K562 (cell line): ENCODE measurements at regions not wholly inside any gene's neighbourhood (a gene's known extent, or its start where the extent isn't known, plus 50 kb on each side); places are given as distances from the start of the nearest gene placed in this dataset.

Experiments used
- ATAC-seq: fragments of 200-7000 bp; cut with Tn5 transposase; 3 replicates; pipeline ENCODE4 v1.9.1; 2020; ENCODE audit warnings: moderate library complexity
- BruUV-seq: library from RNA; stranded (reverse); fragments of 400-500 nt; replicated peaks from 2 replicates; lab custom pipeline; 2021; lab: Mats Ljungman, UMichigan
- CTCF ChIA-PET: fragments of 300-600 bp; formaldehyde crosslinking; extraction: SDS; loops from one replicate; lab custom pipeline; 2021; ENCODE audit warnings: low intra/inter-chr PET ratio; lab: Yijun Ruan, JAX
- POLR2A ChIA-PET: fragments of 300-600, 350-650 bp; sonication (Branson Sonifier 250); formaldehyde crosslinking; extraction: SDS; loops from one replicate; lab custom pipeline; 2021; ENCODE audit warnings: antibody characterized with exemption, inconsistent platforms; lab: Yijun Ruan, JAX
- DNase-seq, 4 experiments: peaks; one replicate each; pipeline versions ENCODE4 v3.0.0 to v3.0.0-alpha.2; 2011 to 2018; ENCODE audit warnings: low spot score in 3 of 4, mixed read lengths in 3 of 4; ENCODE audit errors: extremely low read depth in 1 of 4
- FAIRE-seq: peaks from 2 replicates; lab custom pipeline; 2011; peaks lifted over from hg19 to GRCh38; lab: Jason Lieb, UNC
- H2AFZ ChIP-seq: 2 replicates; pipeline ENCODE4 v1.6.0; 2011; ENCODE audit warnings: low read depth, low read length, control low read depth, inconsistent platforms
- H3K27ac ChIP-seq: fragments of 200-600 bp; 3 replicates; pipeline ENCODE4 v1.8.0; 2011; ENCODE audit warnings: low read depth, mild to moderate bottlenecking, control low read depth, inconsistent platforms, low read length, moderate library complexity, mixed read lengths; ENCODE audit errors: extremely low read depth
- H3K27me3 ChIP-seq, 2 experiments: fragments of 300-600 bp in 1 of 2; 2 replicates in 1 of 2; 3 replicates in 1 of 2; pipeline versions ENCODE4 v1.6.0 to v1.8.0; 2011; ENCODE audit warnings: inconsistent platforms in 2 of 2, low read length in 2 of 2, mild to moderate bottlenecking in 1 of 2, mixed read lengths in 1 of 2, moderate library complexity in 1 of 2; ENCODE audit not compliant: control insufficient read depth in 2 of 2, insufficient read depth in 2 of 2
- H3K36me3 ChIP-seq: fragments of 300-600 bp; 3 replicates; pipeline ENCODE4 v1.8.0; 2011; ENCODE audit warnings: mild to moderate bottlenecking, low read length, inconsistent platforms; ENCODE audit not compliant: control insufficient read depth, insufficient read depth
- H3K4me1 ChIP-seq, 2 experiments: fragments of 200-600 bp in 1 of 2; replicated peaks in 1 of 2; 2 replicates in 1 of 2; 3 replicates in 1 of 2; pipeline versions ENCODE4 v1.5.1 to v1.8.0; 2011; ENCODE audit warnings: inconsistent platforms in 2 of 2, low read length in 2 of 2, mild to moderate bottlenecking in 1 of 2, mixed read lengths in 1 of 2, moderate library complexity in 1 of 2; ENCODE audit not compliant: control insufficient read depth in 2 of 2, insufficient read depth in 2 of 2
- H3K4me2 ChIP-seq: 2 replicates; pipeline ENCODE4 v1.6.1; 2011; ENCODE audit warnings: low read length, control low read depth, inconsistent platforms, mixed read lengths; ENCODE audit not compliant: insufficient read depth
- H3K4me3 ChIP-seq: fragments of 200-600 bp; sonication (generic), shearing (Covaris generic); 2 replicates; pipeline ENCODE4 v1.5.1; 2016; ENCODE audit warnings: control low read depth, inconsistent platforms
- H3K79me2 ChIP-seq: fragments of 200-600 bp; 3 replicates; pipeline ENCODE4 v1.8.0; 2011; ENCODE audit warnings: low read length, inconsistent platforms; ENCODE audit not compliant: control insufficient read depth, insufficient read depth
- H3K9ac ChIP-seq, 2 experiments: 2 replicates each; pipeline versions ENCODE4 v1.6.0 to v1.6.1; 2011; ENCODE audit warnings: low read depth in 2 of 2, low read length in 2 of 2, control low read depth in 1 of 2, inconsistent platforms in 1 of 2, mild to moderate bottlenecking in 1 of 2, mixed read lengths in 1 of 2; ENCODE audit not compliant: insufficient read depth in 1 of 2
- H3K9me1 ChIP-seq: one replicate; pipeline ENCODE4 v1.6.0; 2011; ENCODE audit warnings: inconsistent platforms, mild to moderate bottlenecking, low read length, moderate library complexity; ENCODE audit not compliant: control insufficient read depth, insufficient read depth
- H3K9me3 ChIP-seq: replicated peaks from 2 replicates; pipeline ENCODE4 v1.5.1; 2011; ENCODE audit warnings: low read depth, low read length, inconsistent platforms; ENCODE audit not compliant: control insufficient read depth, insufficient read depth
- H4K20me1 ChIP-seq: replicated peaks from 2 replicates; pipeline ENCODE4 v1.6.1; 2011; ENCODE audit warnings: low read length, inconsistent platforms, mixed read lengths; ENCODE audit not compliant: control insufficient read depth, insufficient read depth
- CBX2 ChIP-seq: fragments of 200-600 bp; sonication (generic); IDR thresholded peaks from one replicate; pipeline ENCODE4 v1.6.1; 2012; ENCODE audit warnings: mild to moderate bottlenecking, low read length, inconsistent platforms; ENCODE audit not compliant: insufficient read depth, poor library complexity, severe bottlenecking
- CHD4 ChIP-seq: fragments of 200-600 bp; sonication (generic); IDR thresholded peaks from 3 replicates; pipeline ENCODE4 v1.6.1; 2012; ENCODE audit warnings: low read depth, mild to moderate bottlenecking, mixed read lengths, low read length, inconsistent platforms; ENCODE audit not compliant: insufficient read depth, insufficient replicate concordance, poor library complexity, severe bottlenecking
- FUS ChIP-seq: fragments of 200-400 bp; formaldehyde crosslinking; optimal IDR thresholded peaks from 2 replicates; pipeline ENCODE3; 2017; ENCODE audit warnings: low read depth, low read length
- MYC ChIP-seq, 2 experiments: fragments of 250-450 bp in 1 of 2; sonication (Bioruptor Pico) in 1 of 2; IDR thresholded peaks; 2 replicates each; pipeline versions ENCODE4 v1.5.1 to v1.6.1; 2012 to 2021; ENCODE audit warnings: low read depth in 2 of 2, borderline replicate concordance in 1 of 2, improper control_type of control experiment in 1 of 2, low read length in 1 of 2, mild to moderate bottlenecking in 1 of 2, moderate library complexity in 1 of 2
- PCBP2 ChIP-seq: fragments of 200-400 bp; formaldehyde crosslinking; IDR thresholded peaks from 2 replicates; pipeline ENCODE4 v1.6.1; 2018; ENCODE audit warnings: low read length, low read depth, mild to moderate bottlenecking, moderate library complexity; ENCODE audit not compliant: poor library complexity, severe bottlenecking
- PRDM10 ChIP-seq: fragments of 450-650 bp; IDR thresholded peaks from 2 replicates; pipeline ENCODE4 v1.6.1; 2018; ENCODE audit not compliant: partially characterized antibody
- RBFOX2 ChIP-seq: fragments of 200-400 bp; formaldehyde crosslinking; IDR thresholded peaks from 2 replicates; pipeline ENCODE4 v1.6.1; 2017; ENCODE audit warnings: low read depth, mild to moderate bottlenecking, low read length, moderate library complexity
- RNF2 ChIP-seq: sonication (generic); IDR thresholded peaks from 2 replicates; pipeline ENCODE4 v1.6.1; 2016
- SETDB1 ChIP-seq: IDR thresholded peaks from one replicate; pipeline ENCODE4 v1.6.1; 2012; ENCODE audit warnings: low read length, control low read depth, inconsistent platforms
- SNIP1 ChIP-seq: fragments of 450-650 bp; IDR thresholded peaks from 2 replicates; pipeline ENCODE4 v1.7.1; 2017; ENCODE audit warnings: low read depth, mild to moderate bottlenecking
- ZNF644 ChIP-seq: fragments of 200-800 bp; sonication (Bioruptor generic); IDR thresholded peaks from 2 replicates; pipeline ENCODE4 v1.6.1; 2016; ENCODE audit warnings: low read depth, missing genetic modification characterization, missing compliant biosample characterization
- in situ Hi-C: fragments of 300-500 bp; cut with MboI; formaldehyde crosslinking; loops from 4 replicates; pipeline ENCODE4 v1.15.0; 2018; ENCODE audit warnings: inconsistent platforms, mixed read lengths
- intact Hi-C: fragments of 100-400 bp; cut with micrococcal nuclease; formaldehyde crosslinking; loops from 2 replicates; pipeline ENCODE4 v1.14.2; 2022
- TF ChIP-seq, protein P1 (sequence below): fragments of 450-650 bp; IDR thresholded peaks from 2 replicates; pipeline ENCODE4 v1.6.1; 2016; ENCODE audit warnings: missing biosample characterization, missing genetic modification characterization
- TF ChIP-seq, protein P2 (sequence below): fragments of 250-450 bp; sonication (Bioruptor Pico); IDR thresholded peaks from 2 replicates; pipeline ENCODE4 v1.5.1; 2021; ENCODE audit warnings: mild to moderate bottlenecking
- TF ChIP-seq, protein P3 (sequence below): IDR thresholded peaks from 3 replicates; pipeline ENCODE4 v1.6.1; 2011; ENCODE audit warnings: borderline replicate concordance, mild to moderate bottlenecking; ENCODE audit not compliant: insufficient read length, insufficient read depth
- TF ChIP-seq, protein P4 (sequence below): fragments of 250-450 bp; sonication (Bioruptor Pico); IDR thresholded peaks from 2 replicates; pipeline ENCODE4 v1.8.0; 2022; ENCODE audit warnings: moderate library complexity, mild to moderate bottlenecking, inconsistent platforms

DNA sequence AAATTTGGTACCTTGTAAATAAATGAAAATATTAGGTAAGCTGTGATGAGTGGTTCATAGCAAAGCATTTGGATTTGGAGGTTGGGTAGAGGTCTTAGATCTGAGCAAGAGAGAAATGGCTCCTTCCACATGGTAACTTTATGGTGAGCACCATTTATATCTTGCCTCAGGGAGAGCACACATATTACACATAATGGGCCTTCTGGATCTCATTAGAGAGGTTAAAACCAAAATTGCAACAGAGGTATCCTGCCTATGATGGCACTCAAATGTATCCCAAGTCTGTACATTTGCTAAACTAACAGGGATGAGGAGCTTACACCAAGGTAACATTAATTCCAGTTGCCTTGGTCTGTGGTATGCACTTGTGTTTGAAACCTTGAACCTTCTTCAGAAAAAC lies 87.1 kb upstream of the PUDP start:
- intact Hi-C loops: no loop called here
- no peaks in the 10 kb centered on the region for H3K36me3 ChIP-seq
- ChIA-PET CTCF (no interaction called here), POLR2A (interaction anchor here (0.7 kb wide), 1 partner anchor 10 kb away, joined by 5 read pairs; no protein-coding TSS in a partner anchor)
- no peaks in the 10 kb centered on the region for H4K20me1 ChIP-seq
- FAIRE-seq (no peak), DNase-seq (no peak), ATAC-seq (no peak)
- no TSS peak for BruUV-seq
- no peak overlapping the region for H3K9ac ChIP-seq
- H2AFZ ChIP-seq: no peak overlapping the region
- no peaks in the 10 kb centered on the region for H3K9me3 ChIP-seq
- H3K4me2 ChIP-seq: no peak overlapping the region
- H3K4me1 ChIP-seq: no peaks in the 10 kb centered on the region
- H3K79me2 ChIP-seq: no peaks in the 10 kb centered on the region
- no peaks in the 10 kb centered on the region for H3K9me1 ChIP-seq
- H3K27me3 ChIP-seq: no peaks in the 10 kb centered on the region
- no peak overlapping the region for H3K4me3 ChIP-seq
- in situ Hi-C loops: no loop called here
- H3K27ac ChIP-seq: no peak overlapping the region
- TF ChIP-seq, protein P1, sequence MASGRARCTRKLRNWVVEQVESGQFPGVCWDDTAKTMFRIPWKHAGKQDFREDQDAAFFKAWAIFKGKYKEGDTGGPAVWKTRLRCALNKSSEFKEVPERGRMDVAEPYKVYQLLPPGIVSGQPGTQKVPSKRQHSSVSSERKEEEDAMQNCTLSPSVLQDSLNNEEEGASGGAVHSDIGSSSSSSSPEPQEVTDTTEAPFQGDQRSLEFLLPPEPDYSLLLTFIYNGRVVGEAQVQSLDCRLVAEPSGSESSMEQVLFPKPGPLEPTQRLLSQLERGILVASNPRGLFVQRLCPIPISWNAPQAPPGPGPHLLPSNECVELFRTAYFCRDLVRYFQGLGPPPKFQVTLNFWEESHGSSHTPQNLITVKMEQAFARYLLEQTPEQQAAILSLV (tag): no peak
- no peak for TF ChIP-seq SETDB1
- TF ChIP-seq RNF2: no peak
- TF ChIP-seq PCBP2: no peak
- TF ChIP-seq, protein P2, sequence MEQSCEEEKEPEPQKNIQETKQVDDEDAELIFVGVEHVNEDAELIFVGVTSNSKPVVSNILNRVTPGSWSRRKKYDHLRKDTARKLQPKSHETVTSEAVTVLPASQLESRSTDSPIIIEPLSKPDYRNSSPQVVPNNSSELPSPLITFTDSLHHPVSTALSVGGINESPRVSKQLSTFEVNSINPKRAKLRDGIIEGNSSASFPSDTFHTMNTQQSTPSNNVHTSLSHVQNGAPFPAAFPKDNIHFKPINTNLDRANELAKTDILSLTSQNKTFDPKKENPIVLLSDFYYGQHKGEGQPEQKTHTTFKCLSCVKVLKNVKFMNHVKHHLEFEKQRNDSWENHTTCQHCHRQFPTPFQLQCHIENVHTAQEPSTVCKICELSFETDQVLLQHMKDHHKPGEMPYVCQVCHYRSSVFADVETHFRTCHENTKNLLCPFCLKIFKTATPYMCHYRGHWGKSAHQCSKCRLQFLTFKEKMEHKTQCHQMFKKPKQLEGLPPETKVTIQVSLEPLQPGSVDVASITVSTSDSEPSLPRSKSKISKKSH (CRISPR knock-in tag): no peak
- TF ChIP-seq MYC (IDR thresholded peaks at IDR 0.05; ENCODE audit: low read depth, low read length): no peak
- TF ChIP-seq MYC (CRISPR knock-in tag; IDR thresholded peaks at IDR 0.05; ENCODE audit: borderline replicate concordance, low read depth): no peak
- no peak for TF ChIP-seq CBX2
- TF ChIP-seq ZNF644: no peak
- TF ChIP-seq, protein P3, sequence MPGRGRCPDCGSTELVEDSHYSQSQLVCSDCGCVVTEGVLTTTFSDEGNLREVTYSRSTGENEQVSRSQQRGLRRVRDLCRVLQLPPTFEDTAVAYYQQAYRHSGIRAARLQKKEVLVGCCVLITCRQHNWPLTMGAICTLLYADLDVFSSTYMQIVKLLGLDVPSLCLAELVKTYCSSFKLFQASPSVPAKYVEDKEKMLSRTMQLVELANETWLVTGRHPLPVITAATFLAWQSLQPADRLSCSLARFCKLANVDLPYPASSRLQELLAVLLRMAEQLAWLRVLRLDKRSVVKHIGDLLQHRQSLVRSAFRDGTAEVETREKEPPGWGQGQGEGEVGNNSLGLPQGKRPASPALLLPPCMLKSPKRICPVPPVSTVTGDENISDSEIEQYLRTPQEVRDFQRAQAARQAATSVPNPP: no peak
- no peak for TF ChIP-seq RBFOX2
- TF ChIP-seq CHD4: no peak
- no peak for TF ChIP-seq PRDM10
- TF ChIP-seq, protein P4, sequence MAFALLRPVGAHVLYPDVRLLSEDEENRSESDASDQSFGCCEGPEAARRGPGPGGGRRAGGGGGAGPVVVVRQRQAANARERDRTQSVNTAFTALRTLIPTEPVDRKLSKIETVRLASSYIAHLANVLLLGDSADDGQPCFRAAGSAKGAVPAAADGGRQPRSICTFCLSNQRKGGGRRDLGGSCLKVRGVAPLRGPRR: no peak
- no peak for TF ChIP-seq SNIP1
- no peak for TF ChIP-seq FUS
